HFF-Myc (cell line): ENCODE measurements at regions not wholly inside any gene's neighbourhood (a gene's known extent, or its start where the extent isn't known, plus 50 kb on each side); places are given as distances from the start of the nearest gene placed in this dataset.

Experiments used
- DNase-seq: peaks from one replicate; pipeline ENCODE4 v3.0.0-alpha.2; 2011; ENCODE audit warnings: low read depth; ENCODE audit errors: extremely low read depth
- H3K4me3 ChIP-seq: replicated peaks from 2 replicates; pipeline ENCODE4 v1.5.1; 2011; ENCODE audit warnings: low read depth, mild to moderate bottlenecking, control low read depth, low read length
- TF ChIP-seq, protein P1 (sequence below): IDR thresholded peaks from 2 replicates; pipeline ENCODE4 v1.5.1; 2012; ENCODE audit warnings: mild to moderate bottlenecking, low read depth, low read length, control low read depth; ENCODE audit errors: missing control alignments

DNA sequence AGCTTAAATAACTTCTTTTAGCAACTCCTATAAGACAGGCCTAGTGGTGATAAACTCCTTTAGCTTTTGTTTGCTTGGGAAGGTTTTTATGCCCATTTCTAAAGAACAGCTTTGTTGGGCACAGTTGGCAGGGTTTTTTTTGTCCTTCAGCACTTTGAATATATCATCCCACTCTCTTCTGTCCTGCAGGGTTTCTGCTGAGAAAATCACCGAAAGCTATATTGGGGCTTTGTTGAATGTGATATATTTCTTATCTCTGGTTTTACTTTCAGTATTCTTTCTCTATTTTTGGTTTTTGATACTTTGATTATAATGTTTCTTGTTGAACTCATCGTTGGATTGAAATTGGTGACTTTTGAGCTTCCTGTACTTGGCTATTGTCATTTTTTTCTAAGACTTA, 372.8 kb upstream of the ZC3H15 start:
- no peak overlapping the region for H3K4me3 ChIP-seq
- no peak for DNase-seq
- TF ChIP-seq, protein P1, sequence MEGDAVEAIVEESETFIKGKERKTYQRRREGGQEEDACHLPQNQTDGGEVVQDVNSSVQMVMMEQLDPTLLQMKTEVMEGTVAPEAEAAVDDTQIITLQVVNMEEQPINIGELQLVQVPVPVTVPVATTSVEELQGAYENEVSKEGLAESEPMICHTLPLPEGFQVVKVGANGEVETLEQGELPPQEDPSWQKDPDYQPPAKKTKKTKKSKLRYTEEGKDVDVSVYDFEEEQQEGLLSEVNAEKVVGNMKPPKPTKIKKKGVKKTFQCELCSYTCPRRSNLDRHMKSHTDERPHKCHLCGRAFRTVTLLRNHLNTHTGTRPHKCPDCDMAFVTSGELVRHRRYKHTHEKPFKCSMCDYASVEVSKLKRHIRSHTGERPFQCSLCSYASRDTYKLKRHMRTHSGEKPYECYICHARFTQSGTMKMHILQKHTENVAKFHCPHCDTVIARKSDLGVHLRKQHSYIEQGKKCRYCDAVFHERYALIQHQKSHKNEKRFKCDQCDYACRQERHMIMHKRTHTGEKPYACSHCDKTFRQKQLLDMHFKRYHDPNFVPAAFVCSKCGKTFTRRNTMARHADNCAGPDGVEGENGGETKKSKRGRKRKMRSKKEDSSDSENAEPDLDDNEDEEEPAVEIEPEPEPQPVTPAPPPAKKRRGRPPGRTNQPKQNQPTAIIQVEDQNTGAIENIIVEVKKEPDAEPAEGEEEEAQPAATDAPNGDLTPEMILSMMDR, result no peak

DNA sequence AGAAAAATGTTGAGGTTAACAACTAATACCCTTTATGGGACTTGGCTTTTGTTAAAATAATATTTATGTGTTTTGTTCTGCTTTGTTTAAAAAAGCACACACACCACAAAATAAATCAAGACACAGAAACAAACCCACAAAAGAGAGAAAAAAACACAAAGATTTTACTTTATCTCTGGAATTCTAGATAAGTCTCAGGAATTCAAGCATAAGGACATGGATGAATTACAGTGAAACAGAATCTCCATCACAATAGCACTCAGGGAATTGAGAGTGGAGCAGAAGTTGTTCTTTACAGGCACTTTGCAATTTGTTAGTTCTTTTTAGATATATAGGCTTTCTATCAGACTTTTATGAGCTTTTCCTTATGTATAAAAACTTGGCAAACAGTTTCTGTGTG, 360.9 kb upstream of the ZC3H15 start:
- DNase-seq, result no peak
- TF ChIP-seq, protein P1, result no peak
- no peak overlapping the region for H3K4me3 ChIP-seq

DNA sequence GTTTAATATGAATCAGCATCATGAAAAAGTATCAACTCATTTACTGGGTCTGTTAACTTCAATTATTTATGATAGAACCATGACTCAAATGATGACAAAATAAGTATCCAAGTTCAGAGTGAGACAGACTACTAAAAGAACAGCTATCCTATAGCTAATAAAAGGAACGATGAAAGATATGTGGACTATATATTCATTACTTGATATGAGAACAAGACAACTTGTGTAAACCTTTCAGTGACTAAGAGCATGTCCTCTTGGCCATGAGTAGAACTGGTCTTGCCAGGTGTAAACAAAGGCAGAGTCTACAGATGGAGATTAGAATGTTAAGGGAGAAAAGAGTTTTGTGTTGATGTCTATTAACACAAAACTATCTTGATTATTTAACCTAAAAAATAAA, 360.4 kb upstream of the ZC3H15 start:
- H3K4me3 ChIP-seq, result no peak overlapping the region
- TF ChIP-seq, protein P1, result no peak
- no peak for DNase-seq

DNA sequence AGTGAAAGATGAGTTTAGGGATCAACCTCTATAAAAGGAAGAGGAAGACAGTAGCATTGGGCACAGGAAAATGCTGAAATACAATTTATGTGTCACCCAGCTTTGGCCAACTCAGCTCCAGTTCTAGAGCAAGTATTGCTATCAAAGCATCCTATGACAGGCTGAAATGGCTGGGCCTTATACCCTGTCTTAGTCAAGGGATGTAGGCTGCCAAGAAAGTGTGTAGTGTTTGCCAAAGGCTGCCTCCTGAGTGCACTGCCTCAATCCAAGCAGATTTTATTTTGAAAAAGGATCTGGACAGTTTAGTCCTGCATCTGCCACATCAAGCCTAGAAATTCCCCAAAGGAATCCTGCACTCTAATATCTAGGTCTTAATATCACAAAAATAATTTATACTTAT, 359.9 kb upstream of the ZC3H15 start:
- TF ChIP-seq, protein P1, result no peak
- H3K4me3 ChIP-seq, result no peak overlapping the region
- DNase-seq, result no peak

DNA sequence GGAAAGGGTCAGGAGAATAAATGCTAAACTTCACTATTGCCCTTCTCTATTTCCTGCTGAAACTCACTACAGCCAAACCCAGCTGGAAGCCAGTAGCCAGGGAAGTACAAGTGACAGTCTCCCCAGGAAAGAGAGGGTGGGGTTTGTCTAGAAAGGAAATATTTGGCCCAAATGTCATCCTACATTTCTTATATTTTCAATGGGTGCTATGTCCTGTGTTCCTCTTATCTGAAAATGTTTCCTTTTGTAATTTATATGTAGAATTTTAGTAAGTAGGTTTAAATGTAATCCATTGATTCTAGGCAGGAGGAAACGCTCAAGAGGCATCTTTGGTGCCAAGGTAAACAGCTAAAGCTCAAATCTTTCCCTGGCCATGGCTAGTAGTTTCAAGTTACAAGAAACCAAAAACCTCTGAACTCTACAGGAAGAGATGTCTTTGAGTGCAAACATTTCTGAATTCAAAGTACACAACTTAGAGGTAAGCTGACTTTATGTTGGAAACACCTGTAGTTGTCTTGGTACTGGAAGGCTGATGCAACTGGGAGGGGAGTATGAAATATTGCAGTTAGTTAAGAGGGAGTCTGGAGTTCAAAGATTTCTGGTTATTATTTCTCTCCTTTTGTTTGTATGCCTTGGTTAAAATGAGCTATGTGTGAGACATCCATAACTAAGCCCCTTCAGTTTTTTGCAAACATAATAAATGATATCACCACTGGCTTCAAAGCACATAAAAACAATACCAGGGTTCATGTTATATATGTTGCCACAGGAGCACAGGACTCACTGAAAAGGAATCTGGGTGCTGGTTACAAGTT, 356.1 kb upstream of the ZC3H15 start:
- TF ChIP-seq, protein P1, result no peak
- no peak overlapping the region for H3K4me3 ChIP-seq
- DNase-seq, result no peak

DNA sequence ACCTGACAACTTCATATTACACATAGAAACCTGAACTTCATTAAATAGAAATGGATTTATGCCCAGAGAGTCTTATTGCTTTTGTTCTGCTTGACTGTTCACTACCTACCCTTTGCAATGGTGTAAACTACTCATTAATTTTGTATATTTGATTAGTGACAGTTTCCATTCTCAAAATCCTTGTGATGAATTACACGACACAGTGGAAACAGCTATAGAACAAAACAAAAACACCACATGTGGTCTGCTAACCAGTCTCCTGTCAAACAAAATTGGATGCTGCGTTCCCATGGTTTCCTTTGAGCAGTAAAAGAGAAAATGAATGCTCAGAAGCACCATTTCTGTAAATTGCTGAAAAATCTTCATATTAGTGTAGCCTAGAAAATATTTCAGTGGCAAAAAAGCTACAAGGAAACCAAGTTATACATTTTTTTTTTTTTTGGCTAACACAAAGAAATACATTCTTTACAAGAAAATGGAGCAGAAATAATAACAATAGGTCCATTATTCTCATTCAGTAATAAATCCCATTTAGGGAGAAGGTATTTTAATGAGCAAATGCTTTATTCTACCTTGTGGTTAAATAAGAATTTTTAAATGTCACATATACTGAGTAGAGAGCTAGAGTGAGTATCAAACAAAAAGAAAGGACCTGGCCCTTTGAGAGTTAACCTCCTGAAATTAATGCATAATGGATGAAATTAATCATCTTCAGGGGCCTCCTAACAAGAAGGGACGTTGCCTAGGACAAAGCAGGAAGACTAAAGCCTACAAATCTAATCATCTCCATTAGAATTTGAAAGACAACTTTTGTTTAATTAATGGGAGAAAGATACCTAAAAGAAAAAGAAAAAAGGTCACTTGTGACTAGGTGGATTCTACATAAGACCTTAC, 355.1 kb upstream of the ZC3H15 start:
- TF ChIP-seq, protein P1, result no peak
- no peak overlapping the region for H3K4me3 ChIP-seq
- DNase-seq, result no peak
